Loucy (cell line): ENCODE measurements at regions not wholly inside any gene's neighbourhood (a gene's known extent, or its start where the extent isn't known, plus 50 kb on each side); places are given as distances from the start of the nearest gene placed in this dataset.

Source experiments
- CTCF ChIP-seq: fragments of 200-600 bp; sonication (generic); conservative IDR thresholded peaks from 2 replicates; pipeline ENCODE4 v1.5.1; 2014; ENCODE audit warnings: mild to moderate bottlenecking, antibody characterized with exemption, low read length
- EZH2phosphoT487 ChIP-seq: fragments of 200-600 bp; IDR thresholded peaks from 2 replicates; pipeline ENCODE4 v1.6.1; 2018; ENCODE audit warnings: antibody characterized with exemption, mild to moderate bottlenecking, moderate library complexity, borderline replicate concordance

GRCh38 chr11:13062115-13062514 is 53.0 kb downstream of the RASSF10 start:
- no peak for TF ChIP-seq EZH2phosphoT487
- no peak for TF ChIP-seq CTCF
